Smooth muscle cell (in vitro differentiated cells): ENCODE measurements at regions not wholly inside any gene's neighbourhood (a gene's known extent, or its start where the extent isn't known, plus 50 kb on each side); places are given as distances from the start of the nearest gene placed in this dataset.

Source experiments
- DNase-seq: peaks from one replicate; lab custom pipeline; 2025; ENCODE audit not compliant: unreplicated experiment; lab: John Stamatoyannopoulos, UW
- H2AFZ ChIP-seq: fragments of 200-600 bp; sonication (generic); 2 replicates; pipeline ENCODE4 v1.6.0; 2016; ENCODE audit warnings: antibody characterized with exemption, low read depth, mild to moderate bottlenecking
- H3F3A ChIP-seq: fragments of 200-600 bp; sonication (generic); 2 replicates; pipeline ENCODE4 v1.6.0; 2017; ENCODE audit warnings: antibody characterized with exemption, low read depth
- H3K27ac ChIP-seq: fragments of 200-600 bp; sonication (generic); 2 replicates; pipeline ENCODE4 v1.5.1; 2016; ENCODE audit warnings: low read depth, mild to moderate bottlenecking
- H3K27me3 ChIP-seq: fragments of 200-600 bp; sonication (generic); 2 replicates; pipeline ENCODE4 v1.6.1; 2016; ENCODE audit warnings: low read depth, mild to moderate bottlenecking
- H3K36me3 ChIP-seq: fragments of 200-600 bp; sonication (generic); 2 replicates; pipeline ENCODE4 v1.5.1; 2016; ENCODE audit warnings: low read depth
- H3K4me1 ChIP-seq: fragments of 200-600 bp; sonication (generic); 2 replicates; pipeline ENCODE4 v1.5.1; 2016; ENCODE audit warnings: low read depth
- H3K4me2 ChIP-seq: fragments of 200-600 bp; sonication (generic); 2 replicates; pipeline ENCODE4 v1.6.0; 2016; ENCODE audit warnings: mild to moderate bottlenecking
- H3K4me3 ChIP-seq: fragments of 200-600 bp; sonication (generic); 2 replicates; pipeline ENCODE4 v1.5.1; 2016; ENCODE audit warnings: mild to moderate bottlenecking
- H3K79me2 ChIP-seq: fragments of 200-600 bp; sonication (generic); 2 replicates; pipeline ENCODE4 v1.6.0; 2016; ENCODE audit warnings: low read depth, mild to moderate bottlenecking
- H3K9ac ChIP-seq: fragments of 200-600 bp; sonication (generic); 2 replicates; pipeline ENCODE4 v1.6.0; 2016; ENCODE audit warnings: low read depth
- H3K9me3 ChIP-seq: fragments of 200-600 bp; sonication (generic); replicated peaks from 2 replicates; pipeline ENCODE4 v1.5.1; 2016; ENCODE audit warnings: low read depth
- H4K20me1 ChIP-seq: fragments of 200-600 bp; sonication (generic); 2 replicates; pipeline ENCODE4 v1.6.0; 2016; ENCODE audit warnings: low read depth
- WGBS: methylation state at CpG from one replicate; pipeline ENCODE4 v1.1.7; 2016; ENCODE audit warnings: low lambda C conversion rate; 5-methylcytosine and 5-hydroxymethylcytosine counted together
- TF ChIP-seq, protein P1 (sequence below): fragments of 200-600 bp; sonication (generic); IDR thresholded peaks from 2 replicates; pipeline ENCODE4 v1.5.1; 2017; ENCODE audit warnings: borderline replicate concordance, mild to moderate bottlenecking, antibody characterized with exemption; ENCODE audit not compliant: insufficient read depth, poor library complexity, severe bottlenecking

GRCh38 chr4:63742882-63743281 is 666.4 kb downstream of the TECRL start:
- Histone ChIP-seq H3K9me3 (no peaks in the 10 kb centered on the region), H3K4me1 (no peaks in the 10 kb centered on the region), H3K4me3 (no peak overlapping the region), H2AFZ (no peak overlapping the region), H3K79me2 (no peaks in the 10 kb centered on the region), H3K27ac (no peak overlapping the region), H3K4me2 (no peak overlapping the region), H3F3A (no peaks in the 10 kb centered on the region), H4K20me1 (no peaks in the 10 kb centered on the region), H3K36me3 (no peaks in the 10 kb centered on the region), H3K27me3 (no peaks in the 10 kb centered on the region), H3K9ac (no peak overlapping the region)
- no peak for DNase-seq
- TF ChIP-seq, protein P1, sequence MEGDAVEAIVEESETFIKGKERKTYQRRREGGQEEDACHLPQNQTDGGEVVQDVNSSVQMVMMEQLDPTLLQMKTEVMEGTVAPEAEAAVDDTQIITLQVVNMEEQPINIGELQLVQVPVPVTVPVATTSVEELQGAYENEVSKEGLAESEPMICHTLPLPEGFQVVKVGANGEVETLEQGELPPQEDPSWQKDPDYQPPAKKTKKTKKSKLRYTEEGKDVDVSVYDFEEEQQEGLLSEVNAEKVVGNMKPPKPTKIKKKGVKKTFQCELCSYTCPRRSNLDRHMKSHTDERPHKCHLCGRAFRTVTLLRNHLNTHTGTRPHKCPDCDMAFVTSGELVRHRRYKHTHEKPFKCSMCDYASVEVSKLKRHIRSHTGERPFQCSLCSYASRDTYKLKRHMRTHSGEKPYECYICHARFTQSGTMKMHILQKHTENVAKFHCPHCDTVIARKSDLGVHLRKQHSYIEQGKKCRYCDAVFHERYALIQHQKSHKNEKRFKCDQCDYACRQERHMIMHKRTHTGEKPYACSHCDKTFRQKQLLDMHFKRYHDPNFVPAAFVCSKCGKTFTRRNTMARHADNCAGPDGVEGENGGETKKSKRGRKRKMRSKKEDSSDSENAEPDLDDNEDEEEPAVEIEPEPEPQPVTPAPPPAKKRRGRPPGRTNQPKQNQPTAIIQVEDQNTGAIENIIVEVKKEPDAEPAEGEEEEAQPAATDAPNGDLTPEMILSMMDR: no peak

DNA sequence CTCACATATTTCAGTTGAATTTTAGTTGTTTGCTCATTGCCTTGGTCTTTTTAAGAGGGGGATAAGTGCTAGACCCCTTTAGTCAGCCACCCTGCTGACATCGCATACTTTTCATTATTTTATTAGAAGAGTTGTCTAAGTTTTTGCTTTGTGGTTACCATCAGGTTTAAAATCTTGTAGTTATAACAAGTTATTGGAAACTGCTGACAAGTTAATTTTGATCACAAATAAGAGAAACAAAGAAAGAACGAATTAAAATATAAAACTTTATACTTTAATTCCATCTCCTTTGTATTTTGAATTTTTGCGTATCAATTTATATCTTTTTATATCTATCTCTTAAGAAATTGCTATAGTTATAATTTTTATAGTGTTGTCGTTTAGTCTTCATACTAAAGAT is 679.7 kb downstream of the TECRL start:
- H3K4me3 ChIP-seq: no peak overlapping the region
- DNase-seq: no peak
- WGBS: 90% methylated on average over 4 of the region's 4 CpGs

GRCh38 chr4:63728480-63729177 is 680.6 kb downstream of the TECRL start:
- WGBS: 32% methylated on average over 3 of the region's 3 CpGs
- H3K4me3 ChIP-seq: no peak overlapping the region
- H3K4me1 ChIP-seq: peaks cover 13% of the 10 kb centered on the region
- H3K9ac ChIP-seq: no peak overlapping the region
- TF ChIP-seq, protein P1: no peak
- H3F3A ChIP-seq: no peaks in the 10 kb centered on the region
- H4K20me1 ChIP-seq: no peaks in the 10 kb centered on the region
- no peaks in the 10 kb centered on the region for H3K36me3 ChIP-seq
- H3K27ac ChIP-seq: no peak overlapping the region
- no peak overlapping the region for H3K4me2 ChIP-seq
- H3K27me3 ChIP-seq: no peaks in the 10 kb centered on the region
- peak overlapping the region; percentile 86 for H2AFZ ChIP-seq
- H3K9me3 ChIP-seq: no peaks in the 10 kb centered on the region
- DNase-seq: no peak
- no peaks in the 10 kb centered on the region for H3K79me2 ChIP-seq

More for the DNA sequence above, 679.7 kb downstream of the TECRL start:
- no peak overlapping the region for H3K9ac ChIP-seq
- TF ChIP-seq, protein P1: no peak
- no peaks in the 10 kb centered on the region for H3K36me3 ChIP-seq
- H3K4me2 ChIP-seq: no peak overlapping the region
- no peaks in the 10 kb centered on the region for H3K79me2 ChIP-seq
- no peaks in the 10 kb centered on the region for H3K9me3 ChIP-seq
- H2AFZ ChIP-seq: peak overlapping the region; percentile 86
- H3K27ac ChIP-seq: no peak overlapping the region
- no peaks in the 10 kb centered on the region for H4K20me1 ChIP-seq
- H3K4me1 ChIP-seq: peaks cover 13% of the 10 kb centered on the region
- no peaks in the 10 kb centered on the region for H3K27me3 ChIP-seq
- no peaks in the 10 kb centered on the region for H3F3A ChIP-seq

DNA sequence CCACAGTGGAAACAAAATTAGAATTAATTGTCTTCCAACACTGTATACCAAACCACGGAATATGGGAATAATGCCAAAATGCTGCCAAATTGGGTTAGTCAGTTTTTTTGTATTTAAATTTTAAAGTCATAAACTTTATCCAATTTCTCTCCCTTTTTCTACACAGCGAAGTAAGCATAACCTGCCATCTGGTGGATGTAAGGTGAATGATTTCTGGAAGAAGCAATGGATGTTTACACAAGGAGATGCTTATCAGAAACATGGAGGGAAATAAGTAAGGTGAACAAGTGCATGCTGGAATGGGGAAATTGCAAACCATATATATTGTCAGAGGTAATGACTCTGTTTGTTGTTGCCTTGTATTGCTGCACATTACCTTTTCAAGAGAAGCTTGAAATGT is 691.9 kb downstream of the TECRL start:
- TF ChIP-seq, protein P1: peak; percentile 44
- Histone ChIP-seq H3F3A (no peaks in the 10 kb centered on the region), H3K79me2 (no peaks in the 10 kb centered on the region), H3K4me1 (no peaks in the 10 kb centered on the region), H3K9ac (no peak overlapping the region), H3K27me3 (no peaks in the 10 kb centered on the region), H3K4me3 (no peak overlapping the region), H3K4me2 (no peak overlapping the region), H4K20me1 (no peaks in the 10 kb centered on the region), H3K27ac (no peak overlapping the region), H3K36me3 (no peaks in the 10 kb centered on the region), H2AFZ (no peak overlapping the region), H3K9me3 (no peaks in the 10 kb centered on the region)
- no peak for DNase-seq
- 28% methylated on average over 2 of the region's 2 CpGs for WGBS
